Tibial artery (tissue), 4 donors: ENCODE measurements at regions not wholly inside any gene's neighbourhood (a gene's known extent, or its start where the extent isn't known, plus 50 kb on each side); places are given as distances from the start of the nearest gene placed in this dataset.

Experiments used
- DNase-seq, 2 donors: peaks; one replicate each; pipeline ENCODE4 v3.0.0-alpha.2; 2019
- H3K27ac ChIP-seq, 2 donors: fragments of 200-600 bp; sonication (generic) in 1 of 2; 1 replicate in 1 of 2; 2 replicates in 1 of 2; pipeline ENCODE4 v1.5.1; 2018 to 2019; ENCODE audit warnings: mild to moderate bottlenecking in 1 of 2
- H3K27me3 ChIP-seq, 2 donors: fragments of 200-600 bp; sonication (generic) in 1 of 2; one replicate each; pipeline versions ENCODE4 v1.5.1 to v1.6.0; 2016 to 2019
- H3K36me3 ChIP-seq, 3 donors: fragments of 200-600 bp; sonication (generic) in 2 of 3; one replicate each; pipeline ENCODE4 v1.5.1; 2016 to 2019; ENCODE audit warnings: mild to moderate bottlenecking in 2 of 3
- H3K4me1 ChIP-seq, 4 donors: fragments of 200-600 bp; sonication (generic) in 2 of 4; 1 replicate in 3 of 4; 2 replicates in 1 of 4; pipeline ENCODE4 v1.5.1; 2016 to 2019
- H3K4me3 ChIP-seq, 2 donors: fragments of 200-600 bp; sonication (generic) in 1 of 2; 1 replicate in 1 of 2; 2 replicates in 1 of 2; pipeline ENCODE4 v1.5.1; 2018 to 2019; ENCODE audit warnings: mild to moderate bottlenecking in 2 of 2
- H3K9me3 ChIP-seq, 3 donors: fragments of 200-600 bp; sonication (generic) in 1 of 3; one replicate each; pipeline ENCODE4 v1.5.1; 2016 to 2019
- CTCF ChIP-seq, 2 experiments: fragments of 200-600 bp in 1 of 2; fragments of 450-650 bp in 1 of 2; IDR thresholded peaks; one replicate each; pipeline ENCODE4 v1.5.1; 2017 to 2019; ENCODE audit warnings: antibody characterized with exemption in 2 of 2, mild to moderate bottlenecking in 1 of 2, moderate library complexity in 1 of 2
- intact Hi-C: fragments of 100-400 bp; cut with DNase I; formaldehyde crosslinking; loops from one replicate; pipeline ENCODE4 v1.15.0; 2023; ENCODE audit warnings: low total_unique reads

GRCh38 chr9:103821115-103821514 lies 273.0 kb upstream of the SMC2 start:
- Histone ChIP-seq H3K27ac (no peak overlapping the region), H3K4me1 (peaks cover 0 to 10% (median 0%) of the 10 kb centered on the region in 4 donors), H3K36me3 (no peaks in the 10 kb centered on the region), H3K9me3 (no peaks in the 10 kb centered on the region), H3K4me3 (no peak overlapping the region), H3K27me3 (no peaks in the 10 kb centered on the region)
- DNase-seq, result no peak
- intact Hi-C loops, result no loop called here
- TF ChIP-seq CTCF (IDR thresholded peaks at IDR 0.05), result no peak

GRCh38 chr9:103837940-103838339 lies 256.2 kb upstream of the SMC2 start:
- no peaks in the 10 kb centered on the region for H3K36me3 ChIP-seq
- no peak for DNase-seq
- H3K9me3 ChIP-seq, result no peaks in the 10 kb centered on the region
- no peak for TF ChIP-seq CTCF (IDR thresholded peaks at IDR 0.05)
- intact Hi-C loops, result no loop called here
- H3K4me3 ChIP-seq, result no peak overlapping the region
- no peaks in the 10 kb centered on the region for H3K27me3 ChIP-seq
- H3K4me1 ChIP-seq, result no peaks in the 10 kb centered on the region
- no peak overlapping the region for H3K27ac ChIP-seq

DNA sequence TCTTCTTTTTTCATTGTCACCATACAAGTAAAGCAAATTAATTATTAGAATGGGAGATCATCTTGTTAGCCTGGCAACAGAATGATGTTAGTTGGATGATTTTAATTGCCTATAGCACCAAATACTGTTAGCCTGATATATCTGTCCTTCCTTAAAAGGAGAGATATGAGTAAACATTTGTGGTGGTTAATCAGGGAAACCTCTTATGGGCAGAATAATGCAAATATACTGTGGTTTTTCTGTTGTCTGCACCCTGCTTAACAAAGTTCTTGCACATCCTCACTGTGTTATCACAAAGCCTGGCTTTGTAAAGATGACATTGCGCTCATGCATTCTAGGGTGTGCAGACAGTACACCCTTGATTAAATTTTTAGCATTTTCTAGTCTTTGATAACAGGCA lies 254.9 kb upstream of the SMC2 start:
- intact Hi-C loops, result no loop called here
- no peaks in the 10 kb centered on the region for H3K4me1 ChIP-seq

GRCh38 chr9:103867886-103868285 lies 226.2 kb upstream of the SMC2 start:
- Histone ChIP-seq H3K27me3 (no peaks in the 10 kb centered on the region), H3K4me3 (no peak overlapping the region), H3K9me3 (no peaks in the 10 kb centered on the region), H3K4me1 (no peaks in the 10 kb centered on the region), H3K27ac (no peak overlapping the region), H3K36me3 (no peaks in the 10 kb centered on the region)
- no peak for TF ChIP-seq CTCF (IDR thresholded peaks at IDR 0.05)
- intact Hi-C loops, result no loop called here
- DNase-seq, result no peak

More for the DNA sequence above, 254.9 kb upstream of the SMC2 start:
- Histone ChIP-seq H3K36me3 (no peaks in the 10 kb centered on the region), H3K27me3 (no peaks in the 10 kb centered on the region), H3K4me3 (no peak overlapping the region), H3K27ac (no peak overlapping the region), H3K9me3 (peaks cover 0 to 7% (median 0%) of the 10 kb centered on the region in 3 donors)
- no peak for TF ChIP-seq CTCF (IDR thresholded peaks at IDR 0.05)
- DNase-seq, result no peak

GRCh38 chr9:103872811-103873210 lies 221.3 kb upstream of the SMC2 start:
- no peak for TF ChIP-seq CTCF (IDR thresholded peaks at IDR 0.05)
- Histone ChIP-seq H3K9me3 (no peaks in the 10 kb centered on the region), H3K36me3 (no peaks in the 10 kb centered on the region), H3K4me3 (no peak overlapping the region), H3K4me1 (no peaks in the 10 kb centered on the region), H3K27ac (no peak overlapping the region), H3K27me3 (no peaks in the 10 kb centered on the region)
- intact Hi-C loops, result no loop called here
- no peak for DNase-seq

GRCh38 chr9:103881419-103881818 lies 212.7 kb upstream of the SMC2 start:
- no peaks in the 10 kb centered on the region for H3K36me3 ChIP-seq
- H3K4me3 ChIP-seq, result no peak overlapping the region
- no peak for DNase-seq
- H3K27ac ChIP-seq, result no peak overlapping the region
- no peaks in the 10 kb centered on the region for H3K9me3 ChIP-seq
- H3K27me3 ChIP-seq, result no peaks in the 10 kb centered on the region
- TF ChIP-seq CTCF (IDR thresholded peaks at IDR 0.05), result no peak
- intact Hi-C loops, result no loop called here
- no peaks in the 10 kb centered on the region for H3K4me1 ChIP-seq
